ENCODE measurements at regions not wholly inside any gene's neighbourhood (a gene's known extent, or its start where the extent isn't known, plus 50 kb on each side); places are given as distances from the start of the nearest gene placed in this dataset.
"Not testable (repeated sequence)": the region's sequence is repeated elsewhere in the genome, so short reads cannot be mapped to it uniquely, and the experiment has no call there.

- Histone ChIP-seq H3K27me3 (no peaks in the 10 kb centered on the region), H3K27ac (no peak overlapping the region), H3K36me3 (no peaks in the 10 kb centered on the region), H3K4me3 (no peak overlapping the region), H3K4me1 (no peaks in the 10 kb centered on the region), H3K9me3 (no peaks in the 10 kb centered on the region)
- no peak for DNase-seq (ENCODE audit: extremely low spot score in 2 of 2)
- intact Hi-C loops (cut with DNase I): loop anchor here (10.0 kb wide), 1 partner anchor 1828 kb away; no protein-coding TSS in a partner anchor
- TF ChIP-seq CTCF (IDR thresholded peaks at IDR 0.05) (peak in 2 of 3 experiments; percentile 11 to 14), POLR2AphosphoS5 (IDR thresholded peaks at IDR 0.05; ENCODE audit: insufficient read depth in 1 of 2, low read depth in 1 of 2) (no peak)
These were observed 347.7 kb downstream of the ZBBX start for GRCh38 chr3:167032267-167032876.

- no peak for TF ChIP-seq CTCF (IDR thresholded peaks at IDR 0.05)
- no peak for TF ChIP-seq POLR2A (IDR thresholded peaks at IDR 0.05)
- TF ChIP-seq POLR2AphosphoS5 (IDR thresholded peaks at IDR 0.05; ENCODE audit: insufficient read depth in 1 of 2, low read depth in 1 of 2): no peak
- intact Hi-C loops (cut with DNase I): loop anchor here (10.0 kb wide), 1 partner anchor 1827 kb away; no protein-coding TSS in a partner anchor
- H3K9me3 ChIP-seq: no peaks in the 10 kb centered on the region
- no peak overlapping the region for H3K27ac ChIP-seq
- no peaks in the 10 kb centered on the region for H3K27me3 ChIP-seq
- no peaks in the 10 kb centered on the region for H3K36me3 ChIP-seq
- no peaks in the 10 kb centered on the region for H3K4me1 ChIP-seq
- no peak for DNase-seq (ENCODE audit: extremely low spot score in 2 of 2)
- no peak overlapping the region for H3K4me3 ChIP-seq
These were observed 348.6 kb downstream of the ZBBX start for GRCh38 chr3:167031364-167032049.

GRCh38 chr3:167030082-167030725 is 349.9 kb downstream of the ZBBX start:
- intact Hi-C loops (cut with DNase I): loop anchor here (10.0 kb wide), 1 partner anchor 1825 kb away; no protein-coding TSS in a partner anchor
- Histone ChIP-seq H3K27ac (no peak overlapping the region), H3K4me1 (no peaks in the 10 kb centered on the region), H3K36me3 (no peaks in the 10 kb centered on the region), H3K4me3 (no peak overlapping the region), H3K27me3 (no peaks in the 10 kb centered on the region), H3K9me3 (no peaks in the 10 kb centered on the region)
- no peak for TF ChIP-seq CTCF (IDR thresholded peaks at IDR 0.05)
- no peak for TF ChIP-seq POLR2AphosphoS5 (IDR thresholded peaks at IDR 0.05; ENCODE audit: insufficient read depth in 1 of 2, low read depth in 1 of 2)
- DNase-seq (ENCODE audit: extremely low spot score in 2 of 2): no peak

GRCh38 chr3:167019503-167019902 is 360.6 kb downstream of the ZBBX start:
- H3K27me3 ChIP-seq; H3K27ac ChIP-seq; H3K4me3 ChIP-seq; H3K9me3 ChIP-seq; DNase-seq (ENCODE audit: extremely low spot score in 2 of 2); H3K4me1 ChIP-seq; intact Hi-C loops (cut with DNase I); H3K36me3 ChIP-seq: not testable (repeated sequence)

GRCh38 chr3:167018591-167019111 is 361.4 kb downstream of the ZBBX start:
- H3K9me3 ChIP-seq; H3K4me3 ChIP-seq; H3K27ac ChIP-seq; H3K27me3 ChIP-seq; intact Hi-C loops (cut with DNase I); H3K4me1 ChIP-seq; DNase-seq (ENCODE audit: extremely low spot score in 2 of 2); H3K36me3 ChIP-seq: not testable (repeated sequence)

- no peaks in the 10 kb centered on the region for H3K27me3 ChIP-seq
- no peaks in the 10 kb centered on the region for H3K4me1 ChIP-seq
- intact Hi-C loops (cut with DNase I): no loop called here
- no peaks in the 10 kb centered on the region for H3K36me3 ChIP-seq
- no peaks in the 10 kb centered on the region for H3K9me3 ChIP-seq
- TF ChIP-seq CTCF (IDR thresholded peaks at IDR 0.05) (no peak), POLR2AphosphoS5 (IDR thresholded peaks at IDR 0.05; ENCODE audit: insufficient read depth in 1 of 2, low read depth in 1 of 2) (no peak), POLR2A (IDR thresholded peaks at IDR 0.05) (no peak)
- no peak for DNase-seq (ENCODE audit: extremely low spot score in 2 of 2)
- H3K4me3 ChIP-seq: no peak overlapping the region
- no peak overlapping the region for H3K27ac ChIP-seq
These were observed 367.4 kb downstream of the ZBBX start for GRCh38 chr3:167012691-167013090.

Measured in vagina (tissue), 2 donors.